SU-DHL-6 (cell line): ENCODE measurements at regions not wholly inside any gene's neighbourhood (a gene's known extent, or its start where the extent isn't known, plus 50 kb on each side); places are given as distances from the start of the nearest gene placed in this dataset.

Experiments used
- CTCF ChIP-seq: fragments of 200-600 bp; sonication (generic); IDR thresholded peaks from one replicate; pipeline ENCODE4 v1.5.1; 2017; ENCODE audit warnings: antibody characterized with exemption, mild to moderate bottlenecking, low read length, moderate library complexity; ENCODE audit not compliant: insufficient read depth, poor library complexity, severe bottlenecking
- EZH2phosphoT487 ChIP-seq: fragments of 200-600 bp; sonication (generic), shearing (Covaris generic); conservative IDR thresholded peaks from 2 replicates; pipeline ENCODE4 v1.6.1; 2018; ENCODE audit warnings: mild to moderate bottlenecking, antibody characterized with exemption, low read length, moderate library complexity, mixed read lengths

GRCh38 chr2:220569112-220569897, 941.9 kb downstream of the SLC4A3 start:
- no peak for TF ChIP-seq EZH2phosphoT487
- TF ChIP-seq CTCF, result no peak
